Lower lobe of right lung (tissue), 2 donors: ENCODE measurements at regions not wholly inside any gene's neighbourhood (a gene's known extent, or its start where the extent isn't known, plus 50 kb on each side); places are given as distances from the start of the nearest gene placed in this dataset.
A peak's percentile ranks its signal among the peaks of the same experiment; 100 is the strongest.
"Not testable (repeated sequence)": the region's sequence is repeated elsewhere in the genome, so short reads cannot be mapped to it uniquely, and the experiment has no call there.

Source experiments
- ATAC-seq, 2 donors: fragments of 200-7000 bp; cut with Tn5 transposase; one replicate each; pipeline ENCODE4 v1.9.1; 2020 to 2022; ENCODE audit warnings: mild to moderate bottlenecking in 2 of 2, moderate library complexity in 2 of 2
- DNase-seq: peaks from one replicate; pipeline ENCODE4 v3.0.0-alpha.2; 2020
- H3K27ac ChIP-seq: fragments of 200-600 bp; one replicate; pipeline ENCODE4 v1.8.0; 2022
- H3K27me3 ChIP-seq: fragments of 200-600 bp; one replicate; pipeline ENCODE4 v1.8.0; 2022; ENCODE audit warnings: low read depth
- H3K36me3 ChIP-seq: fragments of 200-600 bp; one replicate; pipeline ENCODE4 v1.8.0; 2022; ENCODE audit warnings: mild to moderate bottlenecking
- H3K4me1 ChIP-seq: fragments of 200-600 bp; one replicate; pipeline ENCODE4 v1.8.0; 2022
- H3K4me3 ChIP-seq: fragments of 200-600 bp; one replicate; pipeline ENCODE4 v1.8.0; 2022; ENCODE audit warnings: mild to moderate bottlenecking
- H3K9me3 ChIP-seq: fragments of 200-600 bp; one replicate; pipeline ENCODE4 v1.8.0; 2022
- intact Hi-C: fragments of 100-400 bp; cut with DNase I; formaldehyde crosslinking; loops from one replicate; pipeline ENCODE4 v1.11.0; 2022
- TF ChIP-seq, protein P1 (sequence below): fragments of 200-600 bp; IDR thresholded peaks from one replicate; pipeline ENCODE4 v1.8.0; 2022; ENCODE audit warnings: antibody characterized with exemption, mild to moderate bottlenecking
- donor health status: DM: no; HTN: yes; CAD: no; lungs with severe emphysema.

DNA sequence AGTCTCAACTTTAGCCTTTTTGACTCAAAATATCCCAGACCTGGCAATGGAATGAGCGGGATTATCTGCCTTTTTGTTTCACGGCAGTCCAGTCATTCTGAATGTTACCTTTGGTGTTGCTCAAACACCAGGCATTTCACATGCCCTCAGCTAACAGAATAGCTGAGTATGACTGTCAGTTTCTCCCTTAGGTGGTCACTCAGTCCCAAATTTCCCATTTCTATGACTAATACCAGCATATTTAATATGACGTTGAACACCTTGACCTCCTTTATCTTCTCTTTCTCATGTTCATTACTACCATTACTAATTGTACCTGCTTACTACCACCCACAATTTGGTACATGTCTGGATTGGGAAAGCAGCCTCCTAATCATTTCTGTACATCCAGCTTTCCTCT is 65.2 kb downstream of the EDN1 start:
- DNase-seq (no peak), ATAC-seq (no peak)

DNA sequence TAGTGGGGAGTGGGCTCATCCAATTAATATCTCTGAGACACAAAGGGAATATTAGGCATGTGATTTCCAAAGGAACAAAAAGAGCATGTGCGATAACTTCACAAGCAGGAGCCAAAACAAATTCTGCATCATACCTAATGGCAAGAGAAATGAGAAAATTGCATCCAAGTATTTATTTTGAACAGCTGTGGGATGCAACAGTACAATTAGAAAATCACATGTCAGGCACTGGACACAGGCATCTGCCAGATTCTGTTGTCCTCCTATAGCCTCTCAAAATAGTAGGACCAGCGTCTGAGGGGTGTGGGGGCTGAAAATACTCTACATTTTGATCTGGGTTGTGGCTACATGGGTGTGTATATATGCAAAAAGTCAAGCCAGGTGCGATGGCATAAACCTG is 66.3 kb downstream of the EDN1 start:
- H3K27ac ChIP-seq, result no peak overlapping the region
- H3K4me3 ChIP-seq, result no peak overlapping the region
- TF ChIP-seq, protein P1, sequence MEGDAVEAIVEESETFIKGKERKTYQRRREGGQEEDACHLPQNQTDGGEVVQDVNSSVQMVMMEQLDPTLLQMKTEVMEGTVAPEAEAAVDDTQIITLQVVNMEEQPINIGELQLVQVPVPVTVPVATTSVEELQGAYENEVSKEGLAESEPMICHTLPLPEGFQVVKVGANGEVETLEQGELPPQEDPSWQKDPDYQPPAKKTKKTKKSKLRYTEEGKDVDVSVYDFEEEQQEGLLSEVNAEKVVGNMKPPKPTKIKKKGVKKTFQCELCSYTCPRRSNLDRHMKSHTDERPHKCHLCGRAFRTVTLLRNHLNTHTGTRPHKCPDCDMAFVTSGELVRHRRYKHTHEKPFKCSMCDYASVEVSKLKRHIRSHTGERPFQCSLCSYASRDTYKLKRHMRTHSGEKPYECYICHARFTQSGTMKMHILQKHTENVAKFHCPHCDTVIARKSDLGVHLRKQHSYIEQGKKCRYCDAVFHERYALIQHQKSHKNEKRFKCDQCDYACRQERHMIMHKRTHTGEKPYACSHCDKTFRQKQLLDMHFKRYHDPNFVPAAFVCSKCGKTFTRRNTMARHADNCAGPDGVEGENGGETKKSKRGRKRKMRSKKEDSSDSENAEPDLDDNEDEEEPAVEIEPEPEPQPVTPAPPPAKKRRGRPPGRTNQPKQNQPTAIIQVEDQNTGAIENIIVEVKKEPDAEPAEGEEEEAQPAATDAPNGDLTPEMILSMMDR, result no peak
- no peak for ATAC-seq
- peaks cover 7% of the 10 kb centered on the region for H3K4me1 ChIP-seq
- no peak for DNase-seq
- intact Hi-C loops, result no loop called here
- no peaks in the 10 kb centered on the region for H3K27me3 ChIP-seq
- peaks cover 9% of the 10 kb centered on the region for H3K9me3 ChIP-seq
- H3K36me3 ChIP-seq, result no peaks in the 10 kb centered on the region

More for the DNA sequence above, 65.2 kb downstream of the EDN1 start:
- H3K27me3 ChIP-seq, result no peaks in the 10 kb centered on the region
- TF ChIP-seq, protein P1, result no peak
- peaks cover 7% of the 10 kb centered on the region for H3K4me1 ChIP-seq
- H3K36me3 ChIP-seq, result no peaks in the 10 kb centered on the region
- H3K9me3 ChIP-seq, result peaks cover 9% of the 10 kb centered on the region
- H3K4me3 ChIP-seq, result no peak overlapping the region
- H3K27ac ChIP-seq, result no peak overlapping the region
- intact Hi-C loops, result no loop called here

DNA sequence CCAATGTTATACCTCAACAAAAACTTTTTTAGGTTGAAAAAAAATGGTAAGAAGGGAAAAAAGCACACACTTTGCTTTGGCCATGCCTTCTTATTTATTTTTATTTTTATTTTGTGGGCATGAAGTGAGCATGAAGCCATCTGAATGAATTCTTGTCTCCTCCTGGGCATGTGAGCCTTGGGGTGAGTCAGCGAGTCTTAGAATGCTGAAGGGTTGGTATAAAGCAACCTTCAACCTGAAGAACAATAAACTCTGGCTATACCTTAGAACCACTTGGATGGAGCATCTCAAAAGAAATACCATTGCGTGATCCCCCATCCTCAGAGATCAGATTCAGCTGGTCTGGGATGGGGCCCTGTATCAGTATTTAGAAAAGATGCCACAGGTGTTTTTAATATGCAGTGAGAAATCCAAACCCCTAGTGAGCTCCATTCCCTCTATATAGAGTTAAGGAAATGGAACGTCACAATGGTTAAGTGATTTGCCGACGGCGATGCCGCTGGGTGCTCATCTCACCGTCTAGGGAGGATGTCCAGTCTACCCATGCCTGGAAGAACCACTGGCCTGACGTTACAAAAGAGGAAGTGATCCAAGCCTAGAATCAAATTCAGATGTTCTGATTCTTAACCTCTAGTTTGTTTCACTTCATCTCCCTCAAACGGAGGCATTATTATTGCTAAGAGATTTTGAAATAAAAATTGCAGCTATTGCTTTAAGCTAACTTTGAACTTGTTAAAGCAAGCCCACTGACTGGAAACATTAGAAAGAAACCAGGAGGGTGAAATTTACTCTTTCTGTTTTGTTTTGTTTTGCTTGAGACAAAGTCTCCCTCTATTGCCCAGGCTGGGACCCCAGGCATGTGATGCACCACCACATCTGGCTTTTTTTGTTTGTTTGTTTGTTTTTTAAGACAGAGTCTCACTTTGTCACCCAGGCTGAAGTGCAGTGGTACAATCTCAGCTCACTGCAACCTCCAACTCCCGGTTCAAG is 67.1 kb downstream of the EDN1 start:
- Histone ChIP-seq H3K27me3 (no peaks in the 10 kb centered on the region), H3K9me3 (peaks cover under 1% of the 10 kb centered on the region), H3K4me1 (peaks cover 7% of the 10 kb centered on the region), H3K27ac (no peak overlapping the region), H3K4me3 (no peak overlapping the region), H3K36me3 (no peaks in the 10 kb centered on the region)
- ATAC-seq (peak in 1 of 2 donors; percentile 55), DNase-seq (no peak)
- intact Hi-C loops, result no loop called here
- TF ChIP-seq, protein P1, result no peak

DNA sequence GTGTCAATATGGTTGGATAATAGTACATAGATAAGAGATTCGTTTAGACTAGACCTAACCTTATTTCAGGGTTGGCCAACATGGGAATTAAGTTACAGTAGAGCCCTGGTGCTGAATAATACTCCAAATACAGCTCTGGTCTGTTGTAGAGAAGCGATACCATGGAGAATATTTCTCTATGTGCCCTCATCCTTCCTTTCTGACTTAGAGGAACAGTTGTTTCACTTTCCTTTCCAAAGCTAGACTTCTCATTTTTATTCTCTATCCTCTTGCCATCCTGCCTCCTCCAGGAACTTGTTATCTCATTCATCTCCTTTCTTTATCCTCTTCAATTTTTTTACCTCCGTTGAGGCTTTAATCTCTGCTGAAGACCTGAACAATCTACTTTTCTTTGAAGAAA is 68.9 kb downstream of the EDN1 start:
- no peak overlapping the region for H3K4me3 ChIP-seq
- H3K27ac ChIP-seq, result no peak overlapping the region
- no peak for DNase-seq
- intact Hi-C loops, result no loop called here
- no peaks in the 10 kb centered on the region for H3K27me3 ChIP-seq
- peaks cover 14% of the 10 kb centered on the region for H3K4me1 ChIP-seq
- no peaks in the 10 kb centered on the region for H3K36me3 ChIP-seq
- no peak for ATAC-seq
- TF ChIP-seq, protein P1, result no peak
- no peaks in the 10 kb centered on the region for H3K9me3 ChIP-seq

DNA sequence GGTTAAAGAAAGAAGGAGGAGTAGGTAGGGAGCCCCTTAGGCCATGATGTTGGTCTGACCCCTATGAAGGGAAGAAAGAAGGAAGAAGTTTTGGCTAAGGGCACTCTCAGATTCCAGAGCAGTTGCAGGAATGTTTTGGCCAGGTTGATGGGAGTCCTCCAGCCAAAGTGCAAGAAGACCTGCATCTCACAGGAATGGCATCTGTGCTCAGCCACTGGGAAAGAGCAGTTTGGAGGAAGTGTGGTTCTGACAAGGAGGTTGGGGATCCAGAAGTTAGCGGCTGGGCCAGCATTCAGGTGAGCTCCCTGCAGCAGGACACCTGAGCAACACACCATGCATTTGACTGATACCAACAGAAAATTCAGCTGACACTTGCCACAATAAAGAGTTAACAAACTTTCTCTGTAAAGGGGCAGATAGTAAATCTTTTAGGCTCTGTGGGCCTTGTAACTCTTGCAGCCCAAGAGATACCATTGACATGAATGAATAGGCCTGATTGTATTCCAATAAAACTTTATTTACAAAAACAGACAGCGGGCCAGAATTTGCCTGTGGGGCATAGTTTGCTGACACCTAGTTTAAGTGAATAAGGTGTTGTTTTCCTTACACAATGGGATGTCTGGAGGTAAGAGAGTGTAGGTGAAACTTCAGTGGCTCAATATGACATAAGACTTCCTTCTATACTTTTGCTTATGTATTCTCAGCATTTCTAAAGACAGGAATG is 71.0 kb downstream of the EDN1 start:
- H3K4me1 ChIP-seq, result peaks cover 19% of the 10 kb centered on the region
- no peaks in the 10 kb centered on the region for H3K27me3 ChIP-seq
- H3K4me3 ChIP-seq, result no peak overlapping the region
- no peak for ATAC-seq
- H3K36me3 ChIP-seq, result no peaks in the 10 kb centered on the region
- H3K27ac ChIP-seq, result no peak overlapping the region
- H3K9me3 ChIP-seq, result no peaks in the 10 kb centered on the region
- intact Hi-C loops, result no loop called here
- DNase-seq, result no peak
- TF ChIP-seq, protein P1, result no peak

DNA sequence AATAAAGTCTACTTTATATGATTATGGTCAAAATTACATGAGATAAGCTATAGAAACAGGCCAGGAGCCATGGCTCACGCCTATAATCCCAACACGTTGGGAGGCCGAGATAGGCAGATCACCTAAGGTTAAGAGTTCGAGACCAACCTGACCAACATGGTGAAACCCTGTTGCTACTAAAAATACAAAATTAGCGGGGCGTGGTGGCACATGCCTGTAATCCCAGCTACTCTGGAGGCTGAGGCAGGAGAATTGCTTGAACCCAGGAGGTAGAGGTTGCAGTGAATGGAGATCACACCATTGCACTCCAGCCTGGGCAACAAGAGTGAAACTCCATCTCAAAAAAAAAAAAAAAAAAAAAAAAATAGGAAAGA is 73.1 kb downstream of the EDN1 start:
- intact Hi-C loops, H3K4me3 ChIP-seq, H3K27me3 ChIP-seq, H3K9me3 ChIP-seq, H3K27ac ChIP-seq, H3K36me3 ChIP-seq, ATAC-seq, DNase-seq: not testable (repeated sequence)
- peaks cover 19% of the 10 kb centered on the region for H3K4me1 ChIP-seq
